ENCODE measurements at regions not wholly inside any gene's neighbourhood (a gene's known extent, or its start where the extent isn't known, plus 50 kb on each side); places are given as distances from the start of the nearest gene placed in this dataset.

GRCh38 chr6:105967917-105968602, 118.1 kb upstream of the PRDM1 start:
- H3K27me3 ChIP-seq (ENCODE audit: control insufficient read depth, insufficient read depth, low read length) = no peaks in the 10 kb centered on the region
- peaks cover 2% of the 10 kb centered on the region for H3K9me3 ChIP-seq (ENCODE audit: control insufficient read depth, insufficient read depth, low read length)
- DNase-seq (ENCODE audit: low read depth in 4 of 6, low spot score in 6 of 6) = no peak
- H3K4me3 ChIP-seq (ENCODE audit: low read depth, low read length) = no peak overlapping the region
- no peaks in the 10 kb centered on the region for H3K36me3 ChIP-seq (ENCODE audit: control insufficient read depth, insufficient read depth, low read length)
- no peak overlapping the region for H3K27ac ChIP-seq (ENCODE audit: low read depth, low read length)
- 92% methylated on average over 2 of the region's 9 CpGs for WGBS (ENCODE audit: insufficient coverage)
- no peaks in the 10 kb centered on the region for H3K4me1 ChIP-seq (ENCODE audit: control insufficient read depth, insufficient read depth, low read length)

GRCh38 chr6:105966481-105966880, 119.7 kb upstream of the PRDM1 start:
- H3K4me1 ChIP-seq (ENCODE audit: control insufficient read depth, insufficient read depth, low read length) = no peaks in the 10 kb centered on the region
- 100% methylated on average over 1 of the region's 1 CpG for WGBS (ENCODE audit: insufficient coverage)
- DNase-seq (ENCODE audit: low read depth in 4 of 6, low spot score in 6 of 6) = no peak
- no peaks in the 10 kb centered on the region for H3K9me3 ChIP-seq (ENCODE audit: control insufficient read depth, insufficient read depth, low read length)
- H3K27ac ChIP-seq (ENCODE audit: low read depth, low read length) = no peak overlapping the region
- H3K4me3 ChIP-seq (ENCODE audit: low read depth, low read length) = no peak overlapping the region
- no peaks in the 10 kb centered on the region for H3K27me3 ChIP-seq (ENCODE audit: control insufficient read depth, insufficient read depth, low read length)
- H3K36me3 ChIP-seq (ENCODE audit: control insufficient read depth, insufficient read depth, low read length) = no peaks in the 10 kb centered on the region

GRCh38 chr6:105964979-105965760, 121.0 kb upstream of the PRDM1 start:
- H3K36me3 ChIP-seq (ENCODE audit: control insufficient read depth, insufficient read depth, low read length) = no peaks in the 10 kb centered on the region
- no peaks in the 10 kb centered on the region for H3K4me1 ChIP-seq (ENCODE audit: control insufficient read depth, insufficient read depth, low read length)
- no peak for DNase-seq (ENCODE audit: low read depth in 4 of 6, low spot score in 6 of 6)
- whole genome bisulfite sequencing (ENCODE audit: insufficient coverage) = 67% methylated on average over 1 of the region's 4 CpGs
- H3K27me3 ChIP-seq (ENCODE audit: control insufficient read depth, insufficient read depth, low read length) = no peaks in the 10 kb centered on the region
- no peaks in the 10 kb centered on the region for H3K9me3 ChIP-seq (ENCODE audit: control insufficient read depth, insufficient read depth, low read length)
- H3K4me3 ChIP-seq (ENCODE audit: low read depth, low read length) = no peak overlapping the region
- no peak overlapping the region for H3K27ac ChIP-seq (ENCODE audit: low read depth, low read length)

DNA sequence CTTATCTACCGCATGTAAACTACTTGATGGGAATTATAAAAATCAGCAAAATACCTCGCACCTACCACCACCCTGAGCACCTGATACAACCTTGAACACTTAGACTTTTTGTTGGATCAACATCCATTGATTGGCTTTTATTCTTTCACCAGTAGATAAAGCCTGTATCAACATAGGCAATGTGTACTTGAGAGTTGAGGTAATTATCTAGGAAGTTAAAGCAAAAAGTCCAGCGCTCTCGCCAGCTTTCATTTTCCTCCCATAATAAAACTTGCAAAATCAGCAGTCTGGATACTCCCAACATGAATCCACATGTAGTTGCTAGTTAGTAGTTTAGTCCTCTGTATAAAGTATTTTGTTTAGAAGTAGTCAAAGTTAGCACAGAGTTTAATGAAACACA, 132.0 kb upstream of the PRDM1 start:
- Histone ChIP-seq H3K4me1 (ENCODE audit: control insufficient read depth, insufficient read depth, low read length) (no peaks in the 10 kb centered on the region), H3K27ac (ENCODE audit: low read depth, low read length) (no peak overlapping the region), H3K27me3 (ENCODE audit: control insufficient read depth, insufficient read depth, low read length) (no peaks in the 10 kb centered on the region), H3K4me3 (ENCODE audit: low read depth, low read length) (no peak overlapping the region), H3K36me3 (ENCODE audit: control insufficient read depth, insufficient read depth, low read length) (no peaks in the 10 kb centered on the region), H3K9me3 (ENCODE audit: control insufficient read depth, insufficient read depth, low read length) (no peaks in the 10 kb centered on the region)
- WGBS (ENCODE audit: insufficient coverage) = no CpG with 5 or more reads among the region's 4 CpGs
- DNase-seq (ENCODE audit: low read depth in 4 of 6, low spot score in 6 of 6) = no peak

- H3K4me3 ChIP-seq (ENCODE audit: low read depth, low read length) = no peak overlapping the region
- no peaks in the 10 kb centered on the region for H3K27me3 ChIP-seq (ENCODE audit: control insufficient read depth, insufficient read depth, low read length)
- 100% methylated on average over 1 of the region's 7 CpGs for WGBS (ENCODE audit: insufficient coverage)
- no peaks in the 10 kb centered on the region for H3K36me3 ChIP-seq (ENCODE audit: control insufficient read depth, insufficient read depth, low read length)
- H3K4me1 ChIP-seq (ENCODE audit: control insufficient read depth, insufficient read depth, low read length) = no peaks in the 10 kb centered on the region
- no peak overlapping the region for H3K27ac ChIP-seq (ENCODE audit: low read depth, low read length)
- DNase-seq (ENCODE audit: low read depth in 4 of 6, low spot score in 6 of 6) = no peak
- no peaks in the 10 kb centered on the region for H3K9me3 ChIP-seq (ENCODE audit: control insufficient read depth, insufficient read depth, low read length)
Observed at GRCh38 chr6:105952772-105953690, 133.1 kb upstream of the PRDM1 start.

DNA sequence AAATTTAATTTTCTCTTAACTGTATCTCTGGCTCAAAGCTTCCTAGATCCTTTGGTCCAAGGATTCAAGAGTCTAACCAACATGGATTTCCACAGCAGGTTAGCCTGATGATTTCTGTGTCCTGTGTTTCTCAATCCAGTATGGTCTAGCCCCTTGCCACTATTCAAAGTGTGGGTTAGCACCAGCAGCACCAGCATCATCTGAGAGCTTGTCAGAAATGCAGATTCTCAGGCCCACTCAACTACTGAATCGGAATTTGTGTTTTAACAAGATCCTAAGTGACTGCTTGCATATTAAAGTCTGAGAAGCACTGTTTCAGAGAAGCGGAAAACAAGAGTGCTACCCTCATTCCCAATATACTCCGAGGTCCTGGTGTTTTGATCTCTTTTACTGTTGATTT, 133.8 kb upstream of the PRDM1 start:
- H3K4me3 ChIP-seq (ENCODE audit: low read depth, low read length) = no peak overlapping the region
- no peaks in the 10 kb centered on the region for H3K4me1 ChIP-seq (ENCODE audit: control insufficient read depth, insufficient read depth, low read length)
- H3K27me3 ChIP-seq (ENCODE audit: control insufficient read depth, insufficient read depth, low read length) = no peaks in the 10 kb centered on the region
- WGBS (ENCODE audit: insufficient coverage) = no CpG with 5 or more reads among the region's 3 CpGs
- H3K27ac ChIP-seq (ENCODE audit: low read depth, low read length) = no peak overlapping the region
- H3K9me3 ChIP-seq (ENCODE audit: control insufficient read depth, insufficient read depth, low read length) = no peaks in the 10 kb centered on the region
- no peak for DNase-seq (ENCODE audit: low read depth in 4 of 6, low spot score in 6 of 6)
- H3K36me3 ChIP-seq (ENCODE audit: control insufficient read depth, insufficient read depth, low read length) = no peaks in the 10 kb centered on the region

DNA sequence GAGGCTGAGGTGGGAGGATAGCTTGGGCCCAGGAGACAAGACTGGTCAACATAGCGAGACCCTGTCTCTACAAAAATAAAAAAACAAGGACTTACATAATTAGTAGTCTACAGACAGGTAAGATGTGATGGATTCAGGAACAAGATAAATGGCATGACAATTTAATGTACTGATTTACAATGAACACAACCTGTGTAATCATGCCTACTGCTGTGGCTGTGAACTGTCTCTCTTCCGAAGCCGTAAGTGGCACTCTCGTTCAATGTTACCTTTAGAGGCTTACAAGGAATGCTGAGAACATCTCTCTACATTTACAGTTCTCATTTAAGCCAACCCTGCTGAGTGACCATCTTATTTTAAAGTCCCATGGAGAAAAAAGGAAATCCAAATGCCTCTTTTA, 134.8 kb upstream of the PRDM1 start:
- Histone ChIP-seq H3K36me3 (ENCODE audit: control insufficient read depth, insufficient read depth, low read length) (no peaks in the 10 kb centered on the region), H3K27ac (ENCODE audit: low read depth, low read length) (no peak overlapping the region)
- 73% methylated on average over 3 of the region's 4 CpGs for WGBS (ENCODE audit: insufficient coverage)

DNA sequence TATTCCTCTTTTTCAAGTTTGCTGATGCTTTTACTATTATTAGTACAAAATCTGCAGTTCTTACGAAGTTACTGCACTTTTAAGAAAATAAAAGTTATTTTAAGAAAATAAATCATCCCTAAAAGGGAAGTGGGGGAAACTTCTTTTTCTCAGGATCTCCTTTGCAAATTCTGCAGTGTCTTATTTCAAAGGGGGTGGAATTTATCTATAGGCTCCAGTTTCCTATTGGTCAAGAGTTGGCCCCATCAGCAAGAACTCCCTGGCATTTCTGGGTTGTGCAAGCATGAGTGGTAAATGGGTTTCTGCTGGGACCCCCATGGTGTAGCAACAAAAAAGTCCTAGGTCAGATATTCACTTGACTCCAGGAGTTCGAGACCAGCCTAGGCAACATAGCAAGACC, 136.3 kb upstream of the PRDM1 start:
- H3K4me1 ChIP-seq (ENCODE audit: control insufficient read depth, insufficient read depth, low read length) = no peaks in the 10 kb centered on the region
- DNase-seq (ENCODE audit: low read depth in 4 of 6, low spot score in 6 of 6) = no peak
- H3K27ac ChIP-seq (ENCODE audit: low read depth, low read length) = no peak overlapping the region
- H3K27me3 ChIP-seq (ENCODE audit: control insufficient read depth, insufficient read depth, low read length) = no peaks in the 10 kb centered on the region
- H3K9me3 ChIP-seq (ENCODE audit: control insufficient read depth, insufficient read depth, low read length) = no peaks in the 10 kb centered on the region
- no peaks in the 10 kb centered on the region for H3K36me3 ChIP-seq (ENCODE audit: control insufficient read depth, insufficient read depth, low read length)
- WGBS (ENCODE audit: insufficient coverage) = no CpG with 5 or more reads among the region's 2 CpGs
- H3K4me3 ChIP-seq (ENCODE audit: low read depth, low read length) = no peak overlapping the region

More for the DNA sequence above, 134.8 kb upstream of the PRDM1 start:
- H3K9me3 ChIP-seq (ENCODE audit: control insufficient read depth, insufficient read depth, low read length) = no peaks in the 10 kb centered on the region
- DNase-seq (ENCODE audit: low read depth in 4 of 6, low spot score in 6 of 6) = no peak
- H3K27me3 ChIP-seq (ENCODE audit: control insufficient read depth, insufficient read depth, low read length) = no peaks in the 10 kb centered on the region
- H3K4me3 ChIP-seq (ENCODE audit: low read depth, low read length) = no peak overlapping the region
- no peaks in the 10 kb centered on the region for H3K4me1 ChIP-seq (ENCODE audit: control insufficient read depth, insufficient read depth, low read length)

GRCh38 chr6:105943514-105943913, 142.6 kb upstream of the PRDM1 start:
- Histone ChIP-seq H3K36me3 (ENCODE audit: control insufficient read depth, insufficient read depth, low read length) (no peaks in the 10 kb centered on the region), H3K27me3 (ENCODE audit: control insufficient read depth, insufficient read depth, low read length) (no peaks in the 10 kb centered on the region), H3K4me1 (ENCODE audit: control insufficient read depth, insufficient read depth, low read length) (no peaks in the 10 kb centered on the region), H3K9me3 (ENCODE audit: control insufficient read depth, insufficient read depth, low read length) (no peaks in the 10 kb centered on the region), H3K4me3 (ENCODE audit: low read depth, low read length) (no peak overlapping the region), H3K27ac (ENCODE audit: low read depth, low read length) (no peak overlapping the region)
- no peak for DNase-seq (ENCODE audit: low read depth in 4 of 6, low spot score in 6 of 6)
- WGBS (ENCODE audit: insufficient coverage) = no CpG with 5 or more reads among the region's 2 CpGs

All from spinal cord (tissue), 9 donors.